NCI-H446 (cell line): ENCODE measurements at regions not wholly inside any gene's neighbourhood (a gene's known extent, or its start where the extent isn't known, plus 50 kb on each side); places are given as distances from the start of the nearest gene placed in this dataset.
A peak's percentile ranks its signal among the peaks of the same experiment; 100 is the strongest.
"Not testable (repeated sequence)": the region's sequence is repeated elsewhere in the genome, so short reads cannot be mapped to it uniquely, and the experiment has no call there.

Experiments used
- DNase-seq, 2 experiments: peaks; one replicate each; lab custom pipeline; 2025; lab: John Stamatoyannopoulos, UW

- DNase-seq, result peak in 1 of 2 experiments; percentile 35
These were observed 368.5 kb downstream of the KIF2B start for GRCh38 chr17:54191261-54191660.

- DNase-seq, result peak in 1 of 2 experiments; percentile 38
These were observed 371.5 kb downstream of the KIF2B start for GRCh38 chr17:54194268-54194667.

GRCh38 chr17:54196751-54197150 lies 374.0 kb downstream of the KIF2B start:
- no peak for DNase-seq

- not testable (repeated sequence) for DNase-seq
These were observed 378.7 kb downstream of the KIF2B start for GRCh38 chr17:54201380-54201779.

GRCh38 chr17:54220829-54221228 lies 398.1 kb downstream of the KIF2B start:
- no peak for DNase-seq

- no peak for DNase-seq
These were observed 398.8 kb downstream of the KIF2B start for GRCh38 chr17:54221499-54221898.

- peak in 1 of 2 experiments; percentile 47 for DNase-seq
These were observed 412.8 kb downstream of the KIF2B start for GRCh38 chr17:54235571-54235970.

- DNase-seq, result peak in 1 of 2 experiments; percentile 25
These were observed 415.3 kb downstream of the KIF2B start for GRCh38 chr17:54237911-54238515.

GRCh38 chr17:54239291-54239690 lies 416.6 kb downstream of the KIF2B start:
- no peak for DNase-seq

GRCh38 chr17:54255696-54256095 lies 433.0 kb downstream of the KIF2B start:
- DNase-seq, result no peak

GRCh38 chr17:54256401-54256929 lies 433.7 kb downstream of the KIF2B start:
- no peak for DNase-seq

GRCh38 chr17:54257440-54257839 lies 434.7 kb downstream of the KIF2B start:
- DNase-seq, result no peak

- DNase-seq, result no peak
These were observed 436.7 kb downstream of the KIF2B start for GRCh38 chr17:54259476-54259875.

- DNase-seq, result no peak
These were observed 438.7 kb downstream of the KIF2B start for GRCh38 chr17:54261465-54261864.

GRCh38 chr17:54269881-54270280 lies 447.2 kb downstream of the KIF2B start:
- DNase-seq, result no peak

GRCh38 chr17:54270499-54270898 lies 447.8 kb downstream of the KIF2B start:
- no peak for DNase-seq

GRCh38 chr17:54277868-54278267 lies 455.1 kb downstream of the KIF2B start:
- no peak for DNase-seq

GRCh38 chr17:54280741-54281140 lies 458.0 kb downstream of the KIF2B start:
- no peak for DNase-seq

- no peak for DNase-seq
These were observed 460.2 kb downstream of the KIF2B start for GRCh38 chr17:54282886-54283285.

GRCh38 chr17:54307351-54307750 lies 484.6 kb downstream of the KIF2B start:
- no peak for DNase-seq

- DNase-seq, result no peak
These were observed 502.1 kb downstream of the KIF2B start for GRCh38 chr17:54324813-54325212.

GRCh38 chr17:54339731-54340130 lies 517.0 kb downstream of the KIF2B start:
- no peak for DNase-seq

GRCh38 chr17:54347495-54347894 lies 524.8 kb downstream of the KIF2B start:
- no peak for DNase-seq

GRCh38 chr17:54348234-54348633 lies 525.5 kb downstream of the KIF2B start:
- DNase-seq, result no peak
